Stomach (tissue), 8 donors: ENCODE measurements at regions not wholly inside any gene's neighbourhood (a gene's known extent, or its start where the extent isn't known, plus 50 kb on each side); places are given as distances from the start of the nearest gene placed in this dataset.

ENCODE experiments used
- DNase-seq, 2 donors: peaks; one replicate each; pipeline versions ENCODE4 v3.0.0 to v3.0.0-alpha.2; 2013 to 2019
- H3K27ac ChIP-seq, 5 donors: fragments of 200-600 bp in 4 of 5; sonication (generic) in 4 of 5; one replicate each; pipeline ENCODE4 v1.5.1; 2013 to 2019; ENCODE audit warnings: mild to moderate bottlenecking in 1 of 5, moderate library complexity in 1 of 5
- H3K27me3 ChIP-seq, 3 donors: fragments of 200-600 bp; sonication (generic); one replicate each; pipeline ENCODE4 v1.5.1; 2017 to 2019; ENCODE audit warnings: mixed run types in 1 of 3
- H3K36me3 ChIP-seq, 4 donors: fragments of 200-600 bp; sonication (generic); 1 replicate in 3 of 4; 2 replicates in 1 of 4; pipeline ENCODE4 v1.5.1; 2016 to 2019
- H3K4me1 ChIP-seq, 4 donors: fragments of 200-600 bp; sonication (generic); one replicate each; pipeline ENCODE4 v1.5.1; 2016 to 2019
- H3K4me3 ChIP-seq, 4 donors: fragments of 200-600 bp; sonication (generic) in 3 of 4; one replicate each; pipeline ENCODE4 v1.5.1; 2016 to 2019; ENCODE audit warnings: mild to moderate bottlenecking in 1 of 4
- H3K9me3 ChIP-seq, 4 donors: fragments of 200-600 bp; sonication (generic); one replicate each; pipeline ENCODE4 v1.5.1; 2016 to 2019
- CTCF ChIP-seq, 7 experiments: fragments of 450-650 bp in 4 of 7; fragments of 200-600 bp in 3 of 7; sonication (generic) in 3 of 7; IDR thresholded peaks; one replicate each; pipeline ENCODE4 v1.5.1; 2016 to 2019; ENCODE audit warnings: antibody characterized with exemption in 7 of 7, control low read depth in 2 of 7, mild to moderate bottlenecking in 1 of 7
- EP300 ChIP-seq: sonication (generic); formaldehyde crosslinking; IDR thresholded peaks from one replicate; pipeline ENCODE4 v1.6.1; 2017; ENCODE audit warnings: antibody characterized with exemption
- POLR2A ChIP-seq, 4 donors: fragments of 450-650 bp; IDR thresholded peaks; one replicate each; pipeline ENCODE4 v1.6.1; 2016; ENCODE audit warnings: antibody characterized with exemption in 4 of 4, control low read depth in 2 of 4, mild to moderate bottlenecking in 1 of 4, moderate library complexity in 1 of 4
- POLR2AphosphoS5 ChIP-seq, 3 donors: sonication (generic); formaldehyde crosslinking; IDR thresholded peaks; one replicate each; pipeline ENCODE4 v1.6.1; 2016; ENCODE audit warnings: antibody characterized with exemption in 3 of 3
- WGBS, 5 donors: extraction: QIAGEN DNeasy Blood & Tissue Kit in 3 of 5; methylation state at CpG; one replicate each; pipeline versions ENCODE4 v1.1.5 to v1.1.7; 2013 to 2018; 5-methylcytosine and 5-hydroxymethylcytosine counted together
- intact Hi-C: fragments of 100-400 bp; cut with DNase I; formaldehyde crosslinking; loops from one replicate; pipeline ENCODE4 v1.15.1; 2023; ENCODE audit warnings: low total_unique reads
- donor health status: healthy with polysubstance abuse.
- donor health status: Bipolar disorder and iron deficiency.
- donor health status: healthy.

- intact Hi-C loops, result no loop called here
- TF ChIP-seq POLR2AphosphoS5 (IDR thresholded peaks at IDR 0.05), result no peak
- no peak for TF ChIP-seq EP300
- no peak for TF ChIP-seq POLR2A (IDR thresholded peaks at IDR 0.05)
- no peak for TF ChIP-seq CTCF (IDR thresholded peaks at IDR 0.05)
- H3K36me3 ChIP-seq, result no peaks in the 10 kb centered on the region
- DNase-seq, result no peak
- H3K27me3 ChIP-seq, result no peaks in the 10 kb centered on the region
- H3K4me1 ChIP-seq, result no peaks in the 10 kb centered on the region
- WGBS, 5 donors, result 67 to 89% (median 83%) methylated on average over 2 of the region's 2 CpGs
- no peak overlapping the region for H3K27ac ChIP-seq
- H3K4me3 ChIP-seq, result no peak overlapping the region
- H3K9me3 ChIP-seq, result peaks cover 0 to 18% (median 7%) of the 10 kb centered on the region in 4 donors
These were observed 199.1 kb downstream of the SNAPC1 start for GRCh38 chr14:61961369-61961768.

GRCh38 chr14:61963926-61964325 is 201.7 kb downstream of the SNAPC1 start:
- no peak overlapping the region for H3K27ac ChIP-seq
- no peak for TF ChIP-seq CTCF (IDR thresholded peaks at IDR 0.05)
- no peak for TF ChIP-seq POLR2AphosphoS5 (IDR thresholded peaks at IDR 0.05)
- TF ChIP-seq POLR2A (IDR thresholded peaks at IDR 0.05), result no peak
- no peak for TF ChIP-seq EP300
- 73 to 92% (median 84%) methylated on average over 2 of the region's 2 CpGs for WGBS, 5 donors
- H3K4me3 ChIP-seq, result no peak overlapping the region
- H3K36me3 ChIP-seq, result no peaks in the 10 kb centered on the region
- no peaks in the 10 kb centered on the region for H3K27me3 ChIP-seq
- no peak for DNase-seq
- no peaks in the 10 kb centered on the region for H3K4me1 ChIP-seq
- peaks cover 0 to 7% (median 3%) of the 10 kb centered on the region in 4 donors for H3K9me3 ChIP-seq
- intact Hi-C loops, result no loop called here

- no peak overlapping the region for H3K4me3 ChIP-seq
- no peaks in the 10 kb centered on the region for H3K4me1 ChIP-seq
- TF ChIP-seq EP300 (no peak), CTCF (IDR thresholded peaks at IDR 0.05) (no peak), POLR2A (IDR thresholded peaks at IDR 0.05) (no peak), POLR2AphosphoS5 (IDR thresholded peaks at IDR 0.05) (no peak)
- H3K27me3 ChIP-seq, result no peaks in the 10 kb centered on the region
- intact Hi-C loops, result no loop called here
- WGBS, 5 donors, result 84 to 92% (median 86%) methylated on average over 2 of the region's 2 CpGs
- peaks cover 0 to 7% (median 3%) of the 10 kb centered on the region in 4 donors for H3K9me3 ChIP-seq
- H3K27ac ChIP-seq, result no peak overlapping the region
- H3K36me3 ChIP-seq, result no peaks in the 10 kb centered on the region
- DNase-seq, result no peak
These were observed 203.0 kb downstream of the SNAPC1 start for GRCh38 chr14:61965030-61965745.

- DNase-seq, result no peak
- intact Hi-C loops, result no loop called here
- Histone ChIP-seq H3K36me3 (no peaks in the 10 kb centered on the region), H3K4me1 (no peaks in the 10 kb centered on the region), H3K27me3 (no peaks in the 10 kb centered on the region), H3K27ac (no peak overlapping the region), H3K4me3 (no peak overlapping the region), H3K9me3 (no peaks in the 10 kb centered on the region)
- TF ChIP-seq POLR2A (IDR thresholded peaks at IDR 0.05) (no peak), EP300 (no peak)
- 92 to 100% (median 95%) methylated on average over 2 of the region's 2 CpGs for WGBS, 5 donors
These were observed 206.0 kb downstream of the SNAPC1 start for GRCh38 chr14:61968207-61968606.

- no peak for DNase-seq
- no peak for TF ChIP-seq EP300
- no peak for TF ChIP-seq POLR2A (IDR thresholded peaks at IDR 0.05)
- no peak for TF ChIP-seq CTCF (IDR thresholded peaks at IDR 0.05)
- no peak for TF ChIP-seq POLR2AphosphoS5 (IDR thresholded peaks at IDR 0.05)
- Histone ChIP-seq H3K4me1 (no peaks in the 10 kb centered on the region), H3K27me3 (no peaks in the 10 kb centered on the region), H3K9me3 (peaks cover 0 to 24% (median 17%) of the 10 kb centered on the region in 4 donors), H3K4me3 (no peak overlapping the region), H3K36me3 (no peaks in the 10 kb centered on the region), H3K27ac (no peak overlapping the region)
- 76 to 81% (median 80%) methylated on average over 3 of the region's 3 CpGs for WGBS, 5 donors
- intact Hi-C loops, result no loop called here
These were observed 210.5 kb downstream of the SNAPC1 start for GRCh38 chr14:61972711-61973110.
